HAP-1 (cell line): ENCODE measurements at regions not wholly inside any gene's neighbourhood (a gene's known extent, or its start where the extent isn't known, plus 50 kb on each side); places are given as distances from the start of the nearest gene placed in this dataset.
"Not testable (repeated sequence)": the region's sequence is repeated elsewhere in the genome, so short reads cannot be mapped to it uniquely, and the experiment has no call there.

Source experiments
- DNase-seq, 2 experiments: peaks; one replicate each; pipeline ENCODE4 v3.0.0-alpha.2; 2016 to 2020; ENCODE audit warnings: low spot score in 2 of 2
- H3K27me3 ChIP-seq: fragments of 250-450 bp; sonication (Bioruptor Pico); 2 replicates; pipeline ENCODE4 v1.5.1; 2020; ENCODE audit warnings: low read depth, mild to moderate bottlenecking, moderate library complexity
- H3K36me3 ChIP-seq: fragments of 250-450 bp; sonication (Bioruptor Pico); replicated peaks from 2 replicates; pipeline ENCODE4 v1.5.1; 2020; ENCODE audit warnings: mild to moderate bottlenecking
- H3K4me1 ChIP-seq: fragments of 250-450 bp; sonication (Bioruptor Pico); 2 replicates; pipeline ENCODE4 v1.5.1; 2020; ENCODE audit warnings: mild to moderate bottlenecking
- H3K4me3 ChIP-seq: fragments of 250-450 bp; sonication (Bioruptor Pico); 2 replicates; pipeline ENCODE4 v1.5.1; 2020; ENCODE audit warnings: mild to moderate bottlenecking, moderate library complexity
- H3K9me3 ChIP-seq: fragments of 250-450 bp; sonication (Bioruptor Pico); 2 replicates; pipeline ENCODE4 v1.5.1; 2020; ENCODE audit warnings: mild to moderate bottlenecking, moderate library complexity
- in situ Hi-C: fragments of 300-500 bp; cut with MboI; formaldehyde crosslinking; loops from 3 replicates; pipeline ENCODE4 v1.14.3; 2020; ENCODE audit warnings: low sequenced_read_pairs, inconsistent platforms, mixed read lengths

DNA sequence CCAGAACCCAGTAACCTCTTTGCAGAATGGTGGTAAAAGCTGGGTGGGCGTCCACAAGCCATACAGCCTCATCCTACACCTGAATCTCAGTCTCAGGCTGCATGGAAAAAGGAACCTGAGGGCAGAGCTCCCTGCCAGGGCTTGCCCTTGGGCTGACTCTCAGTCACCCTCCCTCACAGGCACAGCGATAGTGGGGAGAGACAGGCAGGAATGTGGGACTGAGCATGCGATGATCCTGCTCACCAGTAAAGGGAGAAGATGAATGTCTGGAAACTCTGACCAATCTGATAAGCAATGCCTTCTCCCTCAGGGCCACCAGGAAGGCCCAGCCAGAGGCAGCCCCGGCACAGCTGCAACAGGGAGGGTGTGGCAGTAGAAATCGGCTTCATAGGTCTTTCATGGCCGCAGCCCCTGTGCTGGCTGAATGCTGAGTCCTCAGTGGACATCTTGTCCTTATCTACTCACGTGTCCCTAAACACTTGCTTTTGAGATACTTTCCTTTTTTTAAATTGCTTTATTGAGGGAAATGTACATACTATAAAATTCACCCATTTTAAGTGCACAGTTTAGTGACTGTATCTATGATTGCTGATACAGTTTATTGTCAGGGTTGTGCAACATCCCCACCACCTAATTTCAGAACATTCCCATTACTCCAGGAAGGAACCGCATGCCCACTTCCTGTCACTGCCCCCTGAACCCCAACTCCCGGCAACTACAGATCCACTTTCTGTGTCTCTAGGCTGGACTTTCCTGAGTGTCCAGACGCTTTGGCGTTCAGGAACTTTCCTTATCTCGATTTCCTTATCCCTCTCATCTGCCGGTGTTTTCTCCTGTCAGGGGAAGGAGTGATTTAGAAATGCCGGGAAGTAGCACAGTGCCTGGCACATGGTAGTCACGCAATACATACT is 258.1 kb downstream of the PCNX1 start:
- Histone ChIP-seq H3K4me3 (no peak overlapping the region), H3K9me3 (peaks cover 3% of the 10 kb centered on the region), H3K36me3 (no peaks in the 10 kb centered on the region), H3K4me1 (peaks cover 3% of the 10 kb centered on the region; the same call in 1 of the 2 replicates), H3K27me3 (no peaks in the 10 kb centered on the region)
- DNase-seq: no peak
- in situ Hi-C loops: no loop called here

DNA sequence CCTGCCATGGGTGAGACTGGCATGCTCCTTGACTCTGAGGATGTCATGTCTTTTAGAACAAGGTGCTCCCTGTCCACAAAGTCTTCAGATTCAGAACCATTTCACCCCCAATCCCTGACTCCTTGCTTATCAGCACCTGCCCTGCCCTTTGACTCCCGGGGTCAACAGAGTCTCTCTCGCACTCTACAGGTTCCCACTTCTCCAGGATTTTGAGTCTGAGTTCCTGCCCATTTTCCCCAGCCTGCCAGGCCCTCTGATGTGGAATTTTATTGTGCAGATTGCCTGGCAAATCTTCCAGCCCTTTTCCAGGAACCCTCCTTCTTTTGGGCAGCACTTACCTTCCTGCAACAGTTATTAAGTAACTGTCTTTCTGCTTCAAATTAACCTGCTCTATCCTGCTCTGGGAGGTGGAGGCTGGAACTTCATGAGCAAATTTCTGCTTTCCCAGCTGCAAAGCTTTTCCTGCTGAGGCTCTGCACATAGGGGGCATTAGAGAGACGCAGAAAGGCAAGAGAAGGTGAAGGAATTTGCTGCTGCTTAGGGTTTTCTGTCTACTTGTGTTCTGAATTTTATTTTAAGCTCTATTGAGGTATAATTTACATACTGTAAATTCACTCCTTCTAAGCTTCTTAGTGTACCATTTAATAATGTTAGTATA is 259.1 kb downstream of the PCNX1 start:
- no peak overlapping the region for H3K4me3 ChIP-seq
- H3K27me3 ChIP-seq: no peaks in the 10 kb centered on the region
- H3K36me3 ChIP-seq: no peaks in the 10 kb centered on the region
- peak; percentile 65 to 74 for DNase-seq
- in situ Hi-C loops: no loop called here
- peaks cover 3% of the 10 kb centered on the region; the same call in 1 of the 2 replicates for H3K4me1 ChIP-seq
- no peaks in the 10 kb centered on the region; the same call in 1 of the 2 replicates for H3K9me3 ChIP-seq

DNA sequence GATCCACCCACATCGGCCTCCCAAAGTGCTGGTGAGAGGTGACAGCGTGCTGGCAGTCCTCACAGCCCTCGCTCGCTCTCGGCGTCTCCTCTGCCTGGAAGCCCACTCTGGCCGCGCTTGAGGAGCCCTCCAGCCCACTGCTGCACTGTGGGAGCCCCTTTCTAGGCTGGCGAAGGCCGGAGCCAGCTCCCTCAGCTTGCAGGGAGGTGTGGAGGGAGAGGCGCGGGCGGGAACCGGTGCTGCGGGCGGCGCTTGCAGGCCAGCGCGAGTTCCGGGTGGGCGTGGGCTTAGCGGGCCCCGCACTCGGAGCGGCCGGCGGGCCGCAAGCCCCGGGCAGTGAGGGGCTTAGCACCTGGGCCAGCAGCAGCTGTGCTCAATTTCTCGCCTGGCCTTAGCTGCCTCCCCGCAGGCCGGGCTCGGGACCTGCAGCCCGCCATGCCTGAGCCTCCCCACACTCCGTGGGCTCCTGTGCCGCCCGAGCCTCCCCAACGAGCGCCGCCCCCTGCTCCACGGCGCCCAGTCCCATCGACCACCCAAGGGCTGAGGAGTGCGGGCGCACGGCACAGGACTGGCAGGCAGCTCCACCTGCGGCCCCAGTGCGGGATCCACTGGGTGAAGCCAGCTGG is 260.2 kb downstream of the PCNX1 start:
- DNase-seq, H3K9me3 ChIP-seq, H3K4me1 ChIP-seq, H3K27me3 ChIP-seq, H3K4me3 ChIP-seq, in situ Hi-C loops, H3K36me3 ChIP-seq: not testable (repeated sequence)

DNA sequence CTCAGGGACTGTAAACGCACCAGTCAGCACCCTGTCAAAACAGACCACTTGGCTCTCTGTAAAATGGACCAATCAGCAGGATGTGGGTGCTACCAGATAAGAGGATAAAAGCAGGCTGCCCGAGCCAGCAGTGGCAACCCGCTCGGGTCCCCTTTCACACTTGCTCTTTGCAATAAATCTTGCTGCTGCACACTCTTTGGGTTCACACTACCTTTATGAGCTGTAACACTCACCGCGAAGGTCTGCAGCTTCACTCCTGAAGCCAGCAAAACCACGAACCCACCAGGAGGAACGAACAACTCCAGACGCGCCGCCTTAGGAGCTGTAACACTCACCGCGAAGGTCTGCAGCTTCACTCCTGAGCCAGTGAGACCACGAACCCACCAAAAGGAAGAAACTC is 260.9 kb downstream of the PCNX1 start:
- DNase-seq, H3K36me3 ChIP-seq, in situ Hi-C loops, H3K4me1 ChIP-seq, H3K4me3 ChIP-seq, H3K9me3 ChIP-seq, H3K27me3 ChIP-seq: not testable (repeated sequence)

DNA sequence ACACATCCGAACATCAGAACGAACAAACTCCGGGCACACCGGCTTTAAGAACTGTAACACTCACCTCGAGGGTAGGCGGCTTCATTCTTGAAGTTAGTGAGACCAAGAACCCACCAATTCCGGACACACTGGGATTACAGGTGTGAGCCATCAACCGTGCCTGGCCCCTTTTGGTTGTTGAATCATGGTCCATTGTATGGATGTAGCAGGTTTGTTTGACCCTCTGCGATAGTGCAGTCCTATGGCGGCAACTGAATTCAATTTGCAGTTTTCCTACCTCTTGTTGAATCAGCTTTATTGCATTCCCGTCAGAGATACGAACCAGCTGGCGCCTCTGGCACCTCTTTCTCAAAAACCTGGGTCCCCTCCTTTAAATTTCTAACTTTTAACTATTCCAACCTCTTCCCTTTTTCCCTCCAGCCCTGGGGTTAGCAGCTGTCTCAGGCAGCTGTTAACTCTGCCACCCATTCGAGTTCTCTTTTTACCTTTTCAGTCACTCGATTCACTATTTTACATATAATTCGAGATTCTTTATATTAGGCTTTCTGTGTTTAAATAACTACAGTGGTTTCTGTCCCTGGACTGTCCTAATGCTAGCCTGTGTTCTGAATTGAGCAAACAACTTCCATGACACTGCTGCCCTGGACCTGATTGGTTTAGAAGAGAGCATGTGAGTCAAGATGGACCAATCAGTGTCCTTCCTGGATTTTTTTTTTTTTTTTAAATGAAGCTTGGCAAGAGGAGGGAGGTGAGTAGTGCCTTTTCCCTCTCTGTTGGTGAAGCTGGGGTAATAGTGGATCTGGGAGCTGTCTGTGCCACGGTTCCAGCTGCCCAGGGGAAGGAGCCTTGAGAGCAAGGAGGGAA is 261.5 kb downstream of the PCNX1 start:
- no peaks in the 10 kb centered on the region for H3K27me3 ChIP-seq
- no peak overlapping the region for H3K4me3 ChIP-seq
- in situ Hi-C loops: no loop called here
- H3K36me3 ChIP-seq: no peaks in the 10 kb centered on the region
- H3K4me1 ChIP-seq: peaks cover 3% of the 10 kb centered on the region; the same call in 1 of the 2 replicates
- DNase-seq: no peak
- H3K9me3 ChIP-seq: no peaks in the 10 kb centered on the region; the same call in 1 of the 2 replicates

DNA sequence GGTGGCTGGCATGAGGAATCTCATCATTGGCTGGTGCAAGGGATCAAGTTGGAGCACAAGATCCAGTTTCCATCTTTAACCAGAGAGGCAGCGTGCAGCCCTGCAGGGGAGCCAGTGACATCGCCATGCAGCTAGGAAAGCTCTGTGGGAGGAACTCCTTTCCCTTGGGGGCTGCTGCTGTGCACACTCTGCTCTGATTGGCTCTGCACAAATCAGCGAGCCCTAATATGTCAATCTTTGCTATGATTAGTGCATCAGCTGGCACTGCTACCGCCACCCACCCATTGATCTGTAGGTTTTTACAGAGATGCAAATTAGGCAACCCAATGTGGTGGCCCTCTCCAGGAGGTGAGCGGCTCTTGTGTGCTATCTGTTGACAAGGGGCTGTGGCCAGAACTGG is 262.6 kb downstream of the PCNX1 start:
- Histone ChIP-seq H3K4me1 (peaks cover 3% of the 10 kb centered on the region; the same call in 1 of the 2 replicates), H3K27me3 (no peaks in the 10 kb centered on the region), H3K4me3 (no peak overlapping the region), H3K9me3 (no peaks in the 10 kb centered on the region; the same call in 1 of the 2 replicates), H3K36me3 (no peaks in the 10 kb centered on the region)
- in situ Hi-C loops: no loop called here
- peak in 1 of 2 experiments; percentile 10 for DNase-seq

DNA sequence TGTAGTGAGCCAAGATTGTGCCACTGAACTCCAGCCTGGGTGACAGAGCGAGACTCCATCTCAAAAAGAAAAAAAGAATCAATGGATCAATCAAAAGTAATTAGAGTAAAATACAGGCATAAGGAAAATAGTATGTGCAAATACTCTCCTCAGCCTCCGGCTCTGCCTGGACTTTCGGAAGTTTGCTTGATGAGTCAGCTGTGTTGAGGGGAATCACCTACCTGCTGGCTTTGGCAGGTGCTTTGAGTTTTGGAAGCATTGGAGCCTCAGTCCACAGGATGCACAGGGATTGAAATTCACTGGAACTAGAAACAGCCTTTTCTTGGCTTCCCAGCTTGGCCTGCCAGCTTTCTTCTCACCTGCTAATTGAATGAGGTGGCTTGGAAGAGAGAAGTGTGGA is 268.2 kb downstream of the PCNX1 start:
- no peak overlapping the region for H3K4me3 ChIP-seq
- no peaks in the 10 kb centered on the region for H3K36me3 ChIP-seq
- in situ Hi-C loops: no loop called here
- DNase-seq: no peak
- no peaks in the 10 kb centered on the region for H3K27me3 ChIP-seq
- no peaks in the 10 kb centered on the region for H3K4me1 ChIP-seq
- no peaks in the 10 kb centered on the region for H3K9me3 ChIP-seq

DNA sequence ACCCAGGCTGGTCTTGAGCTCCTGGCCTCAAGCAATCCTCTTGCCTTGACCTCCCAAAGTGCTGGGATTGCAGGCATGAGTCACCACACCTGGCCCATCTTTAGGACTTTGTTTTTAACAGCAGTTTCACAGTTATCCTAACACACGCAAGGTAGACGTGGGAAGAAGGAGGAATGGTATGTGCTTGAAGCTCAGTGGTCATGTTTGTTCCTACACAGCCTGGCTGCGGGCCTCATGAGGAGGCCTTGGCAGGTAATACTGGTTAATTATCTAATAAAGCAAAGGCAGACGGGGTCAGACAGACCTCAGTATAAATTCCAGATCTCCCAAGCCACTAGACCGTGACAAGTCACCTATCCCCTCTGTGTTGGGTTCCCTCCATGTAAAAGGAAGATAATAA is 271.8 kb downstream of the PCNX1 start:
- H3K9me3 ChIP-seq: no peaks in the 10 kb centered on the region
- in situ Hi-C loops: no loop called here
- no peaks in the 10 kb centered on the region for H3K27me3 ChIP-seq
- no peak for DNase-seq
- H3K4me3 ChIP-seq: no peak overlapping the region
- no peaks in the 10 kb centered on the region for H3K36me3 ChIP-seq
- no peaks in the 10 kb centered on the region for H3K4me1 ChIP-seq

DNA sequence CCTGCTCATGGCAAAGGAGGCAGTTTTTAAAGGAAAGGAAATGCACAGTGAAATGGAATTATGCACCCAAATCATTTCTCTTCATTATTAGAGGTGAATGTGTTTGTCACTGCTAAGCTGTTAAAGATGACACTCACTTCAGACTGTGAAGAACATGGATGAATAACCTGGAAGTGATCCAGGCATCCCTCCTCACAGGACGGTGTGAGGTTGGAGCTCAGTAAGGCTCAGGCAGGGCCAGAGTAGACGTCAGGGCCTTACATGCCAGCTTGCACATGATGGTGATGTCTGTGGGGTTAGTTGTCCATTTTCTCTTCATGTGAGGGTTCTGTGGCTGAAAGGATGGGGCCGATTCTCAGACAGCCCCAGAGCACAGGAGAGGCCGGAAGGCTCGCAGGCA is 273.1 kb downstream of the PCNX1 start:
- no peaks in the 10 kb centered on the region for H3K9me3 ChIP-seq
- H3K4me3 ChIP-seq: no peak overlapping the region
- in situ Hi-C loops: no loop called here
- no peak for DNase-seq
- H3K4me1 ChIP-seq: no peaks in the 10 kb centered on the region
- H3K27me3 ChIP-seq: no peaks in the 10 kb centered on the region
- H3K36me3 ChIP-seq: no peaks in the 10 kb centered on the region

DNA sequence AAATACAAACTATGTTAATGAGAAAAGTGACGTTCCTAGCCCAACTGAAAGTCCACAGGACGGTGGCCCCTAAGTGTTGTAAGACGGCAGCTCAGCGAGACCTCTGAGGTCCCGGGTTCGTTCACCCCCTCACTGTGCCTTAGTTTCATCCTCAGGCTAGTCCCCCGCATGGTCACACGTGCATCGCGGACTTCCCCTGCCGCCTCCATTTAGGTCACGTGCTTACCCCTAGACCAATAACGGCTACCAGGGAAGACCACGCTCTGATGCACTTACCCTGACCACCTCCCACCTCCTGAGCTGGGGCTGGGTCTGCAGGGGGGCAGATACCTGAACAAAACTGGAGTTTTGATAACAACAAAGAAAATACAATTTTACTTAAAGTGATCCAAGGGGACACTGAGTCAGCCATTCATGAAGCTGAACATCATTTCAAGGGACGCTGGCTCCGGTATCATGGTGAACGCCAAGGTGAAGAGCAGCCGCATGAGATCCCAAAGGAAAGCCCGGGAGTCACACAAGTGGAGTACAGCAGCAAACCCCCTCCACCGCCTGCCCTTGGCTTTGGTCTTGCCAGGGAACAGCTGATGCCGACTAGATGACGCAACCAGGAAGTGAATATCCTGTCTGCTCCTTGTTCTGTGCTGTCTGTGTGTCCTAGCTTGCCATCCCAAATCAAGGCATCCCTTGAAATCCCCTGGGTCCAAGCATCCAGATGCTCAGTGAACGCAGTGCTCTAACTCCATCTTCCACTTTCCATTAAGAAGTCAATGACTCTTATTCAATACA is 274.1 kb downstream of the PCNX1 start:
- H3K4me1 ChIP-seq: no peaks in the 10 kb centered on the region
- H3K4me3 ChIP-seq: no peak overlapping the region
- no peaks in the 10 kb centered on the region for H3K9me3 ChIP-seq
- no peaks in the 10 kb centered on the region for H3K36me3 ChIP-seq
- in situ Hi-C loops: no loop called here
- no peaks in the 10 kb centered on the region for H3K27me3 ChIP-seq
- DNase-seq: no peak

DNA sequence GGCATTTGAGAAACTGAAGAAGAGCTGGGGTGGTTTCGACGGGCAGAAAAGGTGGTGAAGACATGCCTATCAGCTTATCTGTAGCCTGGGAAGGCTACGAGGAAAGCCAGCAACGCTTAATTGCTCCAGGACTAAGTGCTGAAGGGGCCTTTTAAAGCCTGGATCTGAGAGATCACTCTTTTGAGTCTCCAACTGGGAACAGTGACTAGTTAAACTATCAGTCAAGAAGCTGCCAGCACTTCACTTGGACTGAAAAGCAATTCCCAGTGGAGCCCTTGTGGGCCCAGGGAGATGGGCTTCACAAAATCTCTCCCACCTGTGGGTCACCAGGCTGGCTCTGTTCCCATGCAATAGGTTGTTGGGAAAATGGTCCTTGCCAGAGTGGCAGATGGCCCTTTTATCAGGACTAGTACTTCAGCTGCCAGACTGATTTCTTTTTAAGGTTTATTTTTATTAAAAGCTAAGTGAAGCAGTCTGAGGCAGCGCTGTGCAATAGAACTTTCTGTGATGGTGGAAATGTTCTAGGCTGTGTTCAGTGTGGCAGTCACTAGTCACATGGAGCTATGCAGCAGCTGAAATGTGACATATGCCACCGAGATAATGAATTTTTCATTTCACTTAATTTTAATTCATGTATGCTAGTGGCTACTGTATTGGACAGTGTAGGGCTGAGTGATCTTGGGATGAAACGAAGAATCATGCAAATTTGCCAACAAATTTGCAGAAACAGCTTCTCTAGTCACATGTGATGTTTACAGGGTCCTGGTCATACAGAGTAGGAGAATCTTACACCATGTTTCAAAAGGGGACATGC is 276.8 kb downstream of the PCNX1 start:
- no peaks in the 10 kb centered on the region for H3K4me1 ChIP-seq
- H3K36me3 ChIP-seq: no peaks in the 10 kb centered on the region
- no peaks in the 10 kb centered on the region for H3K27me3 ChIP-seq
- no peaks in the 10 kb centered on the region for H3K9me3 ChIP-seq
- in situ Hi-C loops: no loop called here
- no peak for DNase-seq
- H3K4me3 ChIP-seq: no peak overlapping the region

DNA sequence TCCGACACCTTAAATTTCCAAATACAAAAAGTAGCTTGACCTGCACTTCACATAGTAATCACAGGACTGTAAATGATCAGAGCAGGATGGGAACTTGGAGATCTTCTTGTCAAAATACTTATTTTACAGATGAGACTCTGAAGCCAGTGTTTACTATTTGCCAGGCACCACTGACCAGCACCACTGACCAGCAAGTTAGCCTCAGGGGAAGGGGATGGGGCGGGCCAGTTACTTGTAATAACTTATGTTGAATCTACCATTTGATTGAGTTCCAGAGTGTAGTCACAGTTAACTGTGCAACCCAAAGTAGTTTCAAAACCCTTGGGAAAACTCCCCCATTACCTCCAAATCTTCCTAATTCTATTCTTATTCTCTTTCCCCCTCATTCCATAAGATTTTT is 278.4 kb downstream of the PCNX1 start:
- H3K9me3 ChIP-seq: no peaks in the 10 kb centered on the region
- no peaks in the 10 kb centered on the region for H3K27me3 ChIP-seq
- no peak for DNase-seq
- in situ Hi-C loops: no loop called here
- H3K36me3 ChIP-seq: no peaks in the 10 kb centered on the region
- no peak overlapping the region for H3K4me3 ChIP-seq
- no peaks in the 10 kb centered on the region; the same call in 1 of the 2 replicates for H3K4me1 ChIP-seq
